Hepatocyte (in vitro differentiated cells): ENCODE measurements at regions not wholly inside any gene's neighbourhood (a gene's known extent, or its start where the extent isn't known, plus 50 kb on each side); places are given as distances from the start of the nearest gene placed in this dataset.

ENCODE experiments used
- EZH2 ChIP-seq: fragments of 200-600 bp; sonication (generic); IDR thresholded peaks from 2 replicates; pipeline ENCODE4 v1.6.1; 2016; ENCODE audit warnings: antibody characterized with exemption, mild to moderate bottlenecking, borderline replicate concordance
- TF ChIP-seq, protein P1 (sequence below): fragments of 200-600 bp; sonication (generic); IDR thresholded peaks from 2 replicates; pipeline ENCODE4 v1.5.1; 2016; ENCODE audit warnings: antibody characterized with exemption, mild to moderate bottlenecking; ENCODE audit not compliant: poor library complexity

DNA sequence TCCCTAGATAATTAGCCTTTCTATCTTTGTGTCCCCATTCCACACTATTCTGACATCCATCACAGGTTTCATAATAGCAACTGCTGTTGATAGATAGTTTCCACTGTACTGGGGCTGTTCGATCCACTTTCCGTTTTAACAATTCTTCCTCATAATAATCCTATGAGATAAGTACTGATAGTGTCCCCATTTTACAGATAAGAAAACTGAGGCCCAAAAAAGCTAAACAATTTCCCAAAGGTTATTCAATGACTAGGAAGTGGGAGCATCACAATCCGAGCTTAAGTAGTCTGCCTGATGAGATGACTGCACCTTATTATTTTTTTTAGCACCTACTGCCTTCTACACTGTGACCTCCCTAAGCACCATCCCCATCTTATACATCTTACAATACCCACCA lies 569.2 kb downstream of the STK39 start:
- TF ChIP-seq, protein P1, sequence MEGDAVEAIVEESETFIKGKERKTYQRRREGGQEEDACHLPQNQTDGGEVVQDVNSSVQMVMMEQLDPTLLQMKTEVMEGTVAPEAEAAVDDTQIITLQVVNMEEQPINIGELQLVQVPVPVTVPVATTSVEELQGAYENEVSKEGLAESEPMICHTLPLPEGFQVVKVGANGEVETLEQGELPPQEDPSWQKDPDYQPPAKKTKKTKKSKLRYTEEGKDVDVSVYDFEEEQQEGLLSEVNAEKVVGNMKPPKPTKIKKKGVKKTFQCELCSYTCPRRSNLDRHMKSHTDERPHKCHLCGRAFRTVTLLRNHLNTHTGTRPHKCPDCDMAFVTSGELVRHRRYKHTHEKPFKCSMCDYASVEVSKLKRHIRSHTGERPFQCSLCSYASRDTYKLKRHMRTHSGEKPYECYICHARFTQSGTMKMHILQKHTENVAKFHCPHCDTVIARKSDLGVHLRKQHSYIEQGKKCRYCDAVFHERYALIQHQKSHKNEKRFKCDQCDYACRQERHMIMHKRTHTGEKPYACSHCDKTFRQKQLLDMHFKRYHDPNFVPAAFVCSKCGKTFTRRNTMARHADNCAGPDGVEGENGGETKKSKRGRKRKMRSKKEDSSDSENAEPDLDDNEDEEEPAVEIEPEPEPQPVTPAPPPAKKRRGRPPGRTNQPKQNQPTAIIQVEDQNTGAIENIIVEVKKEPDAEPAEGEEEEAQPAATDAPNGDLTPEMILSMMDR: no peak
- no peak for TF ChIP-seq EZH2
